Cardiac muscle cell (in vitro differentiated cells and primary cell): ENCODE measurements at regions not wholly inside any gene's neighbourhood (a gene's known extent, or its start where the extent isn't known, plus 50 kb on each side); places are given as distances from the start of the nearest gene placed in this dataset.

Source experiments
- DNase-seq, 2 donors: peaks; one replicate each; pipeline versions ENCODE4 v3.0.0 to v3.0.0-alpha.2; 2010 to 2017; ENCODE audit warnings: low read depth in 1 of 2, low spot score in 1 of 2
- H3K27ac ChIP-seq: fragments of 200-600 bp; sonication (generic); 2 replicates; pipeline ENCODE4 v1.5.1; 2016
- H3K27me3 ChIP-seq: fragments of 200-600 bp; sonication (generic); 2 replicates; pipeline ENCODE4 v1.6.0; 2016; ENCODE audit warnings: control low read depth
- H3K36me3 ChIP-seq: fragments of 200-600 bp; sonication (generic); 2 replicates; pipeline ENCODE4 v1.5.1; 2016; ENCODE audit warnings: control low read depth
- H3K4me1 ChIP-seq: fragments of 200-600 bp; sonication (generic); 2 replicates; pipeline ENCODE4 v1.8.1; 2017; ENCODE audit warnings: low read depth, mild to moderate bottlenecking, mixed run types
- H3K4me3 ChIP-seq: fragments of 200-600 bp; sonication (generic); 2 replicates; pipeline ENCODE4 v1.5.1; 2016; ENCODE audit warnings: mild to moderate bottlenecking
- H3K9me3 ChIP-seq: fragments of 200-600 bp; sonication (generic); 2 replicates; pipeline ENCODE4 v1.5.1; 2017; ENCODE audit warnings: low read depth, mild to moderate bottlenecking, control low read depth
- TF ChIP-seq, protein P1 (sequence below): IDR thresholded peaks from 2 replicates; pipeline ENCODE4 v1.5.1; 2012; ENCODE audit warnings: low read depth, mild to moderate bottlenecking, low read length

DNA sequence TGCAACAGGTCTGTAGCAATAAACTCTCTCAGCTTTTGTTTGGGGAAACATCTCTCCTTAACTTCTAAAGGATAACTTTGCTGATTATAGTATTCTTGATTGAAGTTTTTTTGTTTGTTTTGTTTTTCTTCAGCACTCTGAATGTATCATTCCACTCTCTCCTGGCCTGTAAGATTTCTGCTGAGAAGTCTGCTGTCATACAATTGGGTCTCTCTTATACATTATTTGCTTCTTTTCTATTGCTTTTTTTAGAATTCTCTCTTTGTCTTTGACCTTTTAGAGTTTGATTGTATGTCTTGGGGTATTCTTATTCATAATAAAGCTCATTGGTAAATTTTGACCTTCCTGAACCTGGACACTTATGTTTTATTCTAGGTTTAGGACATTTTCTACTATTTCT is 386.3 kb downstream of the MRPL39 start:
- TF ChIP-seq, protein P1, sequence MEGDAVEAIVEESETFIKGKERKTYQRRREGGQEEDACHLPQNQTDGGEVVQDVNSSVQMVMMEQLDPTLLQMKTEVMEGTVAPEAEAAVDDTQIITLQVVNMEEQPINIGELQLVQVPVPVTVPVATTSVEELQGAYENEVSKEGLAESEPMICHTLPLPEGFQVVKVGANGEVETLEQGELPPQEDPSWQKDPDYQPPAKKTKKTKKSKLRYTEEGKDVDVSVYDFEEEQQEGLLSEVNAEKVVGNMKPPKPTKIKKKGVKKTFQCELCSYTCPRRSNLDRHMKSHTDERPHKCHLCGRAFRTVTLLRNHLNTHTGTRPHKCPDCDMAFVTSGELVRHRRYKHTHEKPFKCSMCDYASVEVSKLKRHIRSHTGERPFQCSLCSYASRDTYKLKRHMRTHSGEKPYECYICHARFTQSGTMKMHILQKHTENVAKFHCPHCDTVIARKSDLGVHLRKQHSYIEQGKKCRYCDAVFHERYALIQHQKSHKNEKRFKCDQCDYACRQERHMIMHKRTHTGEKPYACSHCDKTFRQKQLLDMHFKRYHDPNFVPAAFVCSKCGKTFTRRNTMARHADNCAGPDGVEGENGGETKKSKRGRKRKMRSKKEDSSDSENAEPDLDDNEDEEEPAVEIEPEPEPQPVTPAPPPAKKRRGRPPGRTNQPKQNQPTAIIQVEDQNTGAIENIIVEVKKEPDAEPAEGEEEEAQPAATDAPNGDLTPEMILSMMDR = no peak
- DNase-seq = no peak
- Histone ChIP-seq H3K4me3 (no peak overlapping the region), H3K27me3 (no peaks in the 10 kb centered on the region), H3K4me1 (no peaks in the 10 kb centered on the region), H3K9me3 (no peaks in the 10 kb centered on the region), H3K36me3 (no peaks in the 10 kb centered on the region), H3K27ac (no peak overlapping the region)

DNA sequence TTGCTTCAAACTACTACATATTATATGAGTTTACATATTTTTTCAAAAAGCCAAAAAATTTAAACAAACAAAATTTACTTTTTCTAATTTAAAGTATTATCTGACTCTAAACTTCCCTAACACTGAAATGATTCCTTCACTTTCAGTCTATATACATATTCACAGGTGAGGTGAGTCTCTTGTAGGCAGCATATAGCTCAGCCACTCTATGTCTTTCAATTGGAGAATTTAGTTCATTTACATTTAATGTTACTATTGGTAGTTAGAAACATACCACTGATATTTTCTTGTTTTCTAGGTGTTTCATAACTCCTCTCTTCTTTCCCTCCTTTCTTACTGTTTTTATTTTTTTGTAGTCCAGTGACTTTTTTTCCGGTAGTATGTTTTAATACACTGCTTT is 387.1 kb downstream of the MRPL39 start:
- TF ChIP-seq, protein P1 = no peak

DNA sequence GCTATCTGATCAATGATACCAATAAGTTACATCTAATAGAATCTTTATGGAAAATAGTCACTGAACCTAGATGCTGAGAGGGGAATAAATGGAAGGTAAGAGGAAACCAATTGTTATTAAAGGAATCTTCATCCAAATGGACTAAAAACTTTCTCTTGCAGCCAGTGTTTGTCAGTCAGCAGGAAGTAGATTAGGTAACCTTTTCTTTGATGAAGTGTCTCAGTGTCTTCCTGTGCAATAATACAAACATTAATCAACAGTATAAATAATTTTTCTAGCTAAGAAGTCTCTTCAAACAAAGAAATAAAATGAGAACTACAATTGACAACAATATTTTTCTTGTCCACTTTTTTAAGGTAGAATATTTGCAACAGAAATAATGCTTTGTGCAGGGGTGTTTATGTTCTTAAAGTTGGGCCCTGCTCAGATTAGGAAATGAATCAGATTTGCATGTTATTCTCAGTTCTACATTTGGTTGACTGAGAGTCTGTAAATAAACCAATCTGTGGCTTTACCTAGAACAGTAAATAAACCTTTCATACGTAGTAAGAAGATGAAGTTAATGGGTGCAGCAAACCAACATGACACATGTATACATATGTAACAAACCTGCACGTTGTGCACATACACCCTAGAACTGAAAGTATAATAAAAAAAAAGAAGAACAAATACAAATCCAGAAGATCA is 391.4 kb downstream of the MRPL39 start:
- no peak overlapping the region for H3K4me3 ChIP-seq
- no peak for DNase-seq
- H3K36me3 ChIP-seq = no peaks in the 10 kb centered on the region
- TF ChIP-seq, protein P1 = no peak
- no peaks in the 10 kb centered on the region for H3K4me1 ChIP-seq
- no peaks in the 10 kb centered on the region for H3K9me3 ChIP-seq
- no peaks in the 10 kb centered on the region for H3K27me3 ChIP-seq
- no peak overlapping the region for H3K27ac ChIP-seq

More for the DNA sequence above, 387.1 kb downstream of the MRPL39 start:
- Histone ChIP-seq H3K27me3 (no peaks in the 10 kb centered on the region), H3K9me3 (no peaks in the 10 kb centered on the region), H3K27ac (no peak overlapping the region), H3K4me1 (no peaks in the 10 kb centered on the region), H3K36me3 (no peaks in the 10 kb centered on the region), H3K4me3 (no peak overlapping the region)
- DNase-seq = no peak

DNA sequence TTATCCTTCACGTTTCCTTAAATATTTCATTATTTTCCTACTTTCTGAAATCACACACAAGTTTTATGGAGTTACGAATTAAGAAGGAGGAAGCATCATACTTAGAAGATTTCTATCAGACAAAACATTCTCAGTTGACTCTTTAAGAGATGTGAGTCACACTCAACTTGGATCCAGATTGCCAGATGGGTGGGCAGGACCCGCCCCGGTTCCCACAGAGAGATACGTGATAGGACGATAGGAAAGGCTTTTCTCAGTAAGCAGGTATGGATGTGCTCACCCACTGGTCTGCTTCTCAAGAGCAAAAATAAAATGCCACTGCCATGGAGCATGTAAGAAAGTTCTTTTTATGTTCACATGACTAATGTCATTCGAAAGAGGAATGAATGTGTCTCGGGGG is 392.6 kb downstream of the MRPL39 start:
- TF ChIP-seq, protein P1 = no peak
- H3K27ac ChIP-seq = no peak overlapping the region
- H3K4me3 ChIP-seq = no peak overlapping the region
- no peak for DNase-seq
- H3K4me1 ChIP-seq = no peaks in the 10 kb centered on the region
- no peaks in the 10 kb centered on the region for H3K36me3 ChIP-seq
- H3K9me3 ChIP-seq = no peaks in the 10 kb centered on the region
- no peaks in the 10 kb centered on the region for H3K27me3 ChIP-seq

DNA sequence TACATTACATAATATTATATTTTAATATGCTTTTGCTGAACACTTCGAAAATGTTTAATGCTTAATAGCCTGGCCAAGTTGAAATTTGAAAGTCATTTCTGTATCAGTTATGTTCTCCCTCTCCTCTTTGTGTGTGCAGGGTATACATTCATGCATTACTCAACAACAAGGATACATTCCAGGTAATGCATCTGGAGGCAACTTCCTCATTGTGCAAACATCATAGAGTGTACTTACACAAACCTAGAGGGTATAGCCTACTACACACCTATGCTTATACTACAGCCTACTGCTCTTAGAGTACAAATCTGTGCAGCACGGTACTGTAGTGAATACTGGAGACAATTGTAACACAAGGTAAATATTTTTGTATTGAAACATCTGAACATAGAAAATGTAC is 407.3 kb downstream of the MRPL39 start:
- no peaks in the 10 kb centered on the region for H3K9me3 ChIP-seq
- no peak overlapping the region for H3K4me3 ChIP-seq
- TF ChIP-seq, protein P1 = no peak
- no peak overlapping the region for H3K27ac ChIP-seq
- H3K27me3 ChIP-seq = no peaks in the 10 kb centered on the region
- H3K4me1 ChIP-seq = no peaks in the 10 kb centered on the region
- no peak for DNase-seq
- no peaks in the 10 kb centered on the region for H3K36me3 ChIP-seq

DNA sequence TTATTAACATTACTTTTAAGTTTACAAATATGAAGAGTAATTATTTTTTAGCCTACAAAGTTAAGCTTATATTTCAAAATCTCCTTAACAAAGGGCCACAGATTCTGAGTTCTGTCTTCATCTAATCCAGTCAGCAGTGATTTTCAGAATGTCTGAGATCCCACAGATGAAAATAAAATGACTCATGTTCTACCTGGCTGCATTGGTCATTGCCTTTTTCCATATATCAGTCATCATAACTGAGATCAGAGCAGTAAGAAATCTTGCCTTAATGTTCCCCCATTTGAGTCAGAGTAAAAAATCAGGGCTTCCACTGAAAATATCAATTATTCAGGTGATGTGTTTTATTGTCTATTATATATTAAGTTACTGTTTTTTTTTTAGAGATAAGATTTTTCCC is 416.1 kb downstream of the MRPL39 start:
- Histone ChIP-seq H3K9me3 (no peaks in the 10 kb centered on the region), H3K4me3 (no peak overlapping the region), H3K36me3 (no peaks in the 10 kb centered on the region), H3K4me1 (peaks cover 20% of the 10 kb centered on the region), H3K27ac (no peak overlapping the region), H3K27me3 (no peaks in the 10 kb centered on the region)
- TF ChIP-seq, protein P1 = no peak
- no peak for DNase-seq
